GM12864 (cell line): ENCODE measurements at regions not wholly inside any gene's neighbourhood (a gene's known extent, or its start where the extent isn't known, plus 50 kb on each side); places are given as distances from the start of the nearest gene placed in this dataset.

Experiments
- DNase-seq: peaks from one replicate; pipeline ENCODE4 v3.0.0-alpha.2; 2011; ENCODE audit warnings: low read depth
- H3K4me3 ChIP-seq: 2 replicates; pipeline ENCODE4 v1.5.1; 2011; ENCODE audit warnings: mild to moderate bottlenecking, low read depth, low read length, control low read depth
- CTCF ChIP-seq: IDR thresholded peaks from 2 replicates; pipeline ENCODE4 v1.5.1; 2011; ENCODE audit warnings: low read depth, mild to moderate bottlenecking, moderate library complexity, low read length, control low read depth, inconsistent platforms; ENCODE audit errors: missing control alignments

DNA sequence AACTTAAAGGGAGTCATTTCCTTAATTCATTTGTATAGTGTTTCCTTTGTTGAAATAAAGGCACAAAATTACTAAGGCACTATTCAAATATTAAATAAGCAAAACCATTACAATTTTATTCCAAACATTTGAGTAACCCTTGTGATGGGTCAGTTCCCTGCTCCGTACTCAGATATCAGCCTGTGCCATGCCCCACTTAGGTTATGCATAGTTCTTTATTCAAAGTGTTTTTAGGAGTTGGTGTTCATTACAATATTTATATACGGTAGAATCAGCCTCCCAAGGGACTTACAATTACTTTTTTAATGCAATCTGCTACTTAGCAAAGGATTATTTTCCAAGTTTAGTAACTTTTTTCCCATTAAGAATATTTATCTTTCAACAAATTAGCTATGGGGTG lies 119.3 kb upstream of the SEMA3D start:
- H3K4me3 ChIP-seq: no peak overlapping the region
- DNase-seq: no peak
- TF ChIP-seq CTCF: no peak

GRCh38 chr7:85294176-85294575 lies 107.3 kb upstream of the SEMA3D start:
- TF ChIP-seq CTCF: no peak
- no peak for DNase-seq
- H3K4me3 ChIP-seq: no peak overlapping the region

DNA sequence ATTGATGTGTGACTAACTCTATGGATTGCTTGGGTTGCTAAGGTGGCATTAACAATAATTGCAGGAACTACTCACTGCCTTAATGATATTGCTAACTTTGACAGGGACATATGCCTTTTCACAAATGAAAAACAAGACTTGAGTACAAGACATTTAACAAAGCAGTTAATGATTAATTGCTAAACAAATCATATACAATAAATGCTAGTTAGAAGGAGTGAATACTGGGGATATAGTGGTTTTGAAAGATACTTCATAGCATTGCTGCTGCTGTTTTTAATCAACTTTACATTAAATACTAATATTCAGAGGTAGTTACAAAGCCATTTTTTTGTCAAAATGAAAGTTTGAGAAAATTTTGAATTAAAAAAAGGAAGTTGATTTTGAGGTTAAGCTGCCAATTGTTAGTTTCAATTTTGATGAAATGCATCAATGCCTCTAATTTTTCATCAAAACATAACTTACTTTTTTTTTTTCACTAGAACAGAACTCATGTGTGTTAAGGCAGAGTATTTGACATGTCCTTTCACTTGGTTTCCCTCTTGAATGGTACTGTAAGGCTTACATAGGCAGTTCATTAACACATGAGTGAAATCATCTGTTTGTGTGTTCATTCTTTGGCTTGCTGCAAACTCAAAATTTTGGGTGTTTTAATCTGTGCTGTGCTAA lies 106.2 kb upstream of the SEMA3D start:
- no peak for TF ChIP-seq CTCF
- no peak for DNase-seq
- H3K4me3 ChIP-seq: no peak overlapping the region

GRCh38 chr7:85290269-85290668 lies 103.4 kb upstream of the SEMA3D start:
- DNase-seq: no peak
- no peak overlapping the region for H3K4me3 ChIP-seq
- TF ChIP-seq CTCF: no peak

GRCh38 chr7:85289279-85289678 lies 102.4 kb upstream of the SEMA3D start:
- TF ChIP-seq CTCF: no peak
- no peak overlapping the region for H3K4me3 ChIP-seq
- no peak for DNase-seq

DNA sequence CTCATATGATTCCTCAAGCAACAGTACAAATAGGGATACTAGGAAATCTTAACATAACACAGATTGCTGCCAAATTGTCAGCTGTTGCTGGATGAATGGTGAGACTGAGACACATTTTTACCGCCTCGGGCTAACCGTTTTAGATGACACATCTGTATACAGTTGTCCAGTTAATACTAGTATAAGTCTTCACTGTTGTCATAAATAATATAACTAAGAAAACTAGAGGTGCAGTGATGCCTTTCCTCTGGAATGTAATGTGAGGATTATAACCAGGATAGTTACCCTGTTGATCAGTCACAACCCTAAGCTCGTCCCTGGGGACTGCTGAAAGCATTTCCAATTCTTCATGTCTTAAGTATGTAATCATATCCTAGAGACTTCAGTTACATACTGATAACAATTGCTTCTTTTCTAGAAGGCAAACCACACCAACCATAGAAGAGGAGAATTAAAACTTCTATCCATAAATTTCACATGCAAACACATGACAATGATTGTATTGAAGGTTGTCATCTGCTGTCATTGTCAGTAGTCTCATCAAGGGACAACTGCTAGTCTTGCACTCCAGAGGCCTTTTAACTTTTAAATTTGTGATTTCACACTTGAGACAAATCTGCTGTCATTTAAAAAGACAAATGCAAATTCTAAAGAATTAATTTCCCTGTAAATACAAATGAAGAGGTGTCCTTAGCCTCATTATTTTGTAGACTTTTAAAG lies 100.4 kb upstream of the SEMA3D start:
- no peak for DNase-seq
- no peak for TF ChIP-seq CTCF
- no peak overlapping the region for H3K4me3 ChIP-seq

GRCh38 chr7:85286446-85286845 lies 99.6 kb upstream of the SEMA3D start:
- TF ChIP-seq CTCF: no peak
- DNase-seq: no peak
- no peak overlapping the region for H3K4me3 ChIP-seq
